ENCODE measurements at regions not wholly inside any gene's neighbourhood (a gene's known extent, or its start where the extent isn't known, plus 50 kb on each side); places are given as distances from the start of the nearest gene placed in this dataset.

GRCh38 chr1:213874789-213875188, 113.0 kb upstream of the PROX1 start:
- Histone ChIP-seq H3K4me2 (ENCODE audit: control insufficient read depth, extremely low read depth, insufficient read depth, low read depth, low read length) (no peak overlapping the region), H3K9me3 (ENCODE audit: control insufficient read depth, low read depth, low read length) (no peaks in the 10 kb centered on the region), H3K27me3 (ENCODE audit: control insufficient read depth, extremely low read depth, insufficient read depth, low read length) (no peaks in the 10 kb centered on the region), H3K9ac (ENCODE audit: control insufficient read depth, extremely low read depth, insufficient read depth, low read length) (no peak overlapping the region), H3K27ac (ENCODE audit: control insufficient read depth, insufficient read depth, low read length) (no peak overlapping the region), H3K79me2 (ENCODE audit: control insufficient read depth, insufficient read depth, low read length) (no peaks in the 10 kb centered on the region), H3K9me1 (ENCODE audit: control insufficient read depth, extremely low read depth, insufficient read depth, low read length) (no peaks in the 10 kb centered on the region), H2AFZ (ENCODE audit: control insufficient read depth, low read length) (no peak overlapping the region), H3K36me3 (ENCODE audit: control insufficient read depth in 2 of 2, extremely low read depth in 1 of 2, insufficient read depth in 2 of 2, low read length in 2 of 2) (no peaks in the 10 kb centered on the region), H4K20me1 (ENCODE audit: control insufficient read depth, extremely low read depth, insufficient read depth, low read length) (no peaks in the 10 kb centered on the region), H3K4me1 (ENCODE audit: control insufficient read depth, extremely low read depth, insufficient read depth, low read length) (no peaks in the 10 kb centered on the region), H3K4me3 (ENCODE audit: control insufficient read depth in 2 of 3, extremely low read depth in 1 of 3, insufficient read depth in 2 of 3, low read depth in 1 of 3, low read length in 3 of 3) (no peak overlapping the region)
- no peak for FAIRE-seq
- dilution Hi-C loops (cut with MboI; ENCODE audit: extremely low pct_ligation_motif_present, low sequenced_read_pairs) = no loop called here
- DNase-seq (ENCODE audit: low read depth, low spot score) = no peak
- TF ChIP-seq EZH2 (IDR thresholded peaks at IDR 0.05; ENCODE audit: low read length) = no peak
- TF ChIP-seq CTCF (optimal IDR thresholded peaks at IDR 0.05 in 1 of 3, IDR thresholded peaks at IDR 0.05 in 1 of 3, conservative IDR thresholded peaks at IDR 0.05 in 1 of 3; ENCODE audit: extremely low read depth in 1 of 3, insufficient read depth in 2 of 3, low read length in 3 of 3) = no peak

- H3K4me2 ChIP-seq (ENCODE audit: control insufficient read depth, extremely low read depth, insufficient read depth, low read depth, low read length) = no peak overlapping the region
- no peak overlapping the region for H3K27ac ChIP-seq (ENCODE audit: control insufficient read depth, insufficient read depth, low read length)
- TF ChIP-seq EZH2 (IDR thresholded peaks at IDR 0.05; ENCODE audit: low read length) = no peak
- TF ChIP-seq CTCF (optimal IDR thresholded peaks at IDR 0.05 in 1 of 3, IDR thresholded peaks at IDR 0.05 in 1 of 3, conservative IDR thresholded peaks at IDR 0.05 in 1 of 3; ENCODE audit: extremely low read depth in 1 of 3, insufficient read depth in 2 of 3, low read length in 3 of 3) = no peak
- H3K4me1 ChIP-seq (ENCODE audit: control insufficient read depth, extremely low read depth, insufficient read depth, low read length) = no peaks in the 10 kb centered on the region
- H2AFZ ChIP-seq (ENCODE audit: control insufficient read depth, low read length) = no peak overlapping the region
- H3K9me3 ChIP-seq (ENCODE audit: control insufficient read depth, low read depth, low read length) = no peaks in the 10 kb centered on the region
- DNase-seq (ENCODE audit: low read depth, low spot score) (no peak), FAIRE-seq (no peak)
- H3K27me3 ChIP-seq (ENCODE audit: control insufficient read depth, extremely low read depth, insufficient read depth, low read length) = no peaks in the 10 kb centered on the region
- H3K9ac ChIP-seq (ENCODE audit: control insufficient read depth, extremely low read depth, insufficient read depth, low read length) = no peak overlapping the region
- H3K4me3 ChIP-seq (ENCODE audit: control insufficient read depth in 2 of 3, extremely low read depth in 1 of 3, insufficient read depth in 2 of 3, low read depth in 1 of 3, low read length in 3 of 3) = no peak overlapping the region
- no peaks in the 10 kb centered on the region for H3K9me1 ChIP-seq (ENCODE audit: control insufficient read depth, extremely low read depth, insufficient read depth, low read length)
- H3K36me3 ChIP-seq (ENCODE audit: control insufficient read depth in 2 of 2, extremely low read depth in 1 of 2, insufficient read depth in 2 of 2, low read length in 2 of 2) = no peaks in the 10 kb centered on the region
- dilution Hi-C loops (cut with MboI; ENCODE audit: extremely low pct_ligation_motif_present, low sequenced_read_pairs) = no loop called here
- no peaks in the 10 kb centered on the region for H4K20me1 ChIP-seq (ENCODE audit: control insufficient read depth, extremely low read depth, insufficient read depth, low read length)
- no peaks in the 10 kb centered on the region for H3K79me2 ChIP-seq (ENCODE audit: control insufficient read depth, insufficient read depth, low read length)
These were observed 111.2 kb upstream of the PROX1 start for GRCh38 chr1:213876531-213876930.
